DMS 273 (cell line): ENCODE measurements at regions not wholly inside any gene's neighbourhood (a gene's known extent, or its start where the extent isn't known, plus 50 kb on each side); places are given as distances from the start of the nearest gene placed in this dataset.
A peak's percentile ranks its signal among the peaks of the same experiment; 100 is the strongest.

ENCODE experiments used
- DNase-seq: peaks from one replicate; lab custom pipeline; 2025; ENCODE audit not compliant: unreplicated experiment; lab: John Stamatoyannopoulos, UW

- DNase-seq, result no peak
These were observed 85.9 kb upstream of the LIFR start for GRCh38 chr5:38642189-38642911.

DNA sequence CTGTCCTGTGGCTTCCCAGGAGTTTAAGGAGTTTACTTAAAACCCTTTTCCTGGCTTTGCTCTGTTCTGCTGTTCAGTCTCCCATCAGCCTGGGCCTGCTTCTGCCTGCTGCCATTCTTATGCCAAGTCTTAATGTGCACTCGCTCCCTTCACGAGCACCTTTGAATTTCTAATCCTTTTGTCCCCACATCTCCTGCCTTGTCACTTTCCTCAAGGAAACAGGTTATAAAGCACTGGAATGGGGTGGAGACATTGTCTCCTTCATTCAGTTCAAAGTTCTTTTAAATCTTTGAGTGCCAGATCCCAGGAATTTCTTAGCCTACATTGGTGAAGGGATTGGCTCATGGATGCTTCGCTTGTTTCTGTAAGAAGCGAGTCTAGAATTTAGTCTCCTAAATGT is 87.2 kb upstream of the LIFR start:
- no peak for DNase-seq

- DNase-seq, result no peak
These were observed 89.1 kb upstream of the LIFR start for GRCh38 chr5:38645508-38645907.

DNA sequence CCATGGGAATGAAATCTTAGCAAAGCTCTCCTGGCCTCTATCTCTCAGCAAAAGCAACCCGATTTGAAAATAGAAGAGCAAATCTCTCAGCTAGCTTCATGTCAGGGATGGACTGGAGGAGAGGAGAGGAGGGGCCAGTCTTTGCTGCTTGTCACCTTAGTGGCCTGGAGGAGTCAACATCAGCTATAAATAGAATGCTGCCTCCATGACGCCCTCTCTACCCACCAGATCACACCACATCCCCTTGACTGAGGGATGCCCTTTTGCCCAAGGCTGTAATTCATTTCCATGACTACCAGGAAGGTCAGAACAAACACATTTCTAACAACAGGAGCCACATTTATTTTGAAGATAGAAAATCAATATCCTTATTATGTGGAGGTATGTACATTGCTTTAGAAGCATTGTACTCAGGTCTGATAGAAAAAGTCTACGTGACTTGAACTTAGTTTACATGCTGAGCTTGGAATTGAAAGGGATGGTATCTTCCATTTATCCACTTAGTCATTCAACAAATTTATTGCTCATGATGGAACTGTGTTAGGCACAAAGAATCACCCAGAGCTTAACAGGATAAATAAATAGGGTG is 92.4 kb upstream of the LIFR start:
- DNase-seq, result no peak

- DNase-seq, result no peak
These were observed 94.1 kb upstream of the LIFR start for GRCh38 chr5:38650540-38650939.

DNA sequence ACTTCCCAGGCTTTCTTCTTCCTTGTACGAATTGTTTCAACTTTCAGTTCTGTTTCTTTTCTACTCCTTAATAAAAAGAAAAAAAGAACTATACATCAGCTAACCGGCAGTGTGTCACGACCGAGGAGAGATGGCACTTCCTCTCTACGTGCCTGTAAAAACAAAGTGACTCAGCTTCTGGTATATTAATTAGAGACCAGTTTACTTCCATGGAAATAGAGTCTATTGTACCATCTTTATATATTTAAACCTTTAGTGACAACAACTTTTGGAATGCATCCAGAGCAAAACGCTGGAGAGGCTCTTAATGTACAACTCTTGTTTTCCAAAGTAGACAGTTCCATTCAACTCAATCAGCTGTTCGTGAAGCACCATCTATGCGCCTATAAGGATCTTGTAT is 94.5 kb upstream of the LIFR start:
- DNase-seq, result no peak

- no peak for DNase-seq
These were observed 95.4 kb upstream of the LIFR start for GRCh38 chr5:38651806-38652205.

DNA sequence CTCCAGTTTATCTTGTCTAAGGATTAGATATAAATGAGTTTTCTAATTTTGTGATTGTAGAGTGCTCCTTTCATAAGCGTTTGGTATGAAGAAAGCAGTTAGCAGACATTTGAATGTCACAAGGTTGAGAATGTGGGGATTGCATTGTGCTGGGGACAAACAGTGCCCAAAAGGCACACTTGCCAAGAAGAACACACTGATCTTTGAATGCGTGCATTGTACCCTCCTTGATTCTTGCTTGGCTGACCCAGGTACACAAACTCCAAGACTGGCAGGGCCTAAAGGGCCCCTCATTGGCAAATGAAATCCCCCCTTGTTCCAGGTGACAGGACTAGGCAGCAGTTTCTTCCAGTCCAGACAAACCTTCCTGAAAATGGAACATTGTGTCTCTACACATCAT is 96.9 kb upstream of the LIFR start:
- DNase-seq, result no peak

DNA sequence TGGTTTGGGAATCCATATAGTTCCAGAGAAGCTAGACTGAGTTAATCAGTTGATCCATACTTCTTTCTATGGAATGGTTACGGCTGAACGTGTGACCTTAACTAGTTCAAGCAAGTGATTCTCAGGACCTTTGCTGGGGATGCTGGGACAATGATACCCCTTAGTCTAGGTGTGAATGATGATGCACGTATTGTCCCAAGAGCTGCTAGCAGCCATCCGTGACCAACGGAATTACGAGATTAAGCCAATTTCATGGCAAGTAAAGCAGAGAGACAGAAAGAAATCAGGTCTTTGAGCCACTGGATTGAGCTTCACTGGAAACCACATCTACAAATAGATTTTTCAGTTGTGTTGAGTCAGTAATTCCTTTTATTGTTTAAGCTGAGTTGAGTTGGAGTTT is 99.2 kb upstream of the LIFR start:
- DNase-seq, result no peak

GRCh38 chr5:38656568-38656967 is 100.1 kb upstream of the LIFR start:
- no peak for DNase-seq

- no peak for DNase-seq
These were observed 100.6 kb upstream of the LIFR start for GRCh38 chr5:38657020-38657419.

GRCh38 chr5:38660194-38660668 is 103.8 kb upstream of the LIFR start:
- DNase-seq, result peak; percentile 20

GRCh38 chr5:38662090-38662489 is 105.6 kb upstream of the LIFR start:
- no peak for DNase-seq

DNA sequence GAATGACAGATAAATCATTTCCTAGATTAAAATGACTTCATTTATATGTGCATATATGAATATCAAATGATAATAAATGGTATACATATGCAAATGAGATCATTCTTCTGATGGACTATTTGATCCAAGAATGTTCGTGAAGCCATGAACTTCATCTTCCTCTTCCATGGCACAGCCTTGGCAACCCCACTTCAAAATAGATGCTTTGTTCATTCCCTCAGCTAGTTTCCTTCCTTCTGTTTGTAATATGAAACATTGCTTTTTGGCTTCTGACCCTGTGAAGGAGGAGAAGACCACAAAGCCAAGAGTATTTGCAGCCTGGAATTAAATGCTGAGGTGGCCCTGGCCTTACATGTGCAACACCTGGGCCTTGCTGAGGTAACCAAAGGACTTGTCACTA is 106.8 kb upstream of the LIFR start:
- no peak for DNase-seq

DNA sequence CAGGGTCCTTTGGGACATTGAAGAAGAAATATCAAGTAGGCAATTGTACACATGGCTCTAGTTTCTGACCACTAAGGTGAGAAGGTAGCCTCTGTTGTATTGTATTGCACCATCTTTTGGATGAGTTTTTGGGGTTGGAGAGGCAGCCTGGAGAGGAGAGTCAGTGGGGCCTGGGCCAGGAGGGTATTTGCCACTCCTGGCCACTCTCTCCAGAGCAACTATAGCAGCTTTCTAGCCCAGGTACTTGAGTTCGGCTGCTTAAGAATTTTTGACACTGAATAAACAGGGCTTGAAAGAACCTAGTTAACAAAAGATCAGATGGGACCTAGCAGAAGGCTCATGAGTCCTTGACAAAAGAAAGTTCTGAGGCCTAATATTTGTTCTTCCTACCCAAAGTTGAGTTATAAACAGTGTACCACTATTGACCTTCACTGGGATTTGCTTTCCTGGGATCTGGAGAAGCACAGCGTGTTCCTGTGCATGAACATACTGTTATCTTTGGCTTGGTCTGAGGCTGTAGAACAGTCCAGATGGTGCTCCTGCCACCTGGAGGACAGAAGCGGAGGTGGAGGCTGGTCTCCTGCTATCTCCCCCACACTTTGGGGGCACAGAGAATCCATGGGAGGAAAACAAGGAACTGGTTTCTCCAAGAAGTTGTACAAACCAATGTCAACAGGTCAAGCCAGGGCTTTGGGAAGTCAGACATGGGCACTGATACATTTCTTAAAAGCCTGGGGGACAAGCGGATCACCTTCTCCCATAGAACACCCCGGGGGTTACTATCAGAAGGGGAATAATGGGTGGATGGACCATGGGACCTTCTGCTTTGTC is 110.4 kb upstream of the LIFR start:
- DNase-seq, result peak; percentile 69

- no peak for DNase-seq
These were observed 111.0 kb upstream of the LIFR start for GRCh38 chr5:38667499-38667776.

- no peak for DNase-seq
These were observed 113.0 kb upstream of the LIFR start for GRCh38 chr5:38669361-38669880.

GRCh38 chr5:38670066-38670465 is 113.6 kb upstream of the LIFR start:
- no peak for DNase-seq

- no peak for DNase-seq
These were observed 114.4 kb upstream of the LIFR start for GRCh38 chr5:38670878-38671277.

DNA sequence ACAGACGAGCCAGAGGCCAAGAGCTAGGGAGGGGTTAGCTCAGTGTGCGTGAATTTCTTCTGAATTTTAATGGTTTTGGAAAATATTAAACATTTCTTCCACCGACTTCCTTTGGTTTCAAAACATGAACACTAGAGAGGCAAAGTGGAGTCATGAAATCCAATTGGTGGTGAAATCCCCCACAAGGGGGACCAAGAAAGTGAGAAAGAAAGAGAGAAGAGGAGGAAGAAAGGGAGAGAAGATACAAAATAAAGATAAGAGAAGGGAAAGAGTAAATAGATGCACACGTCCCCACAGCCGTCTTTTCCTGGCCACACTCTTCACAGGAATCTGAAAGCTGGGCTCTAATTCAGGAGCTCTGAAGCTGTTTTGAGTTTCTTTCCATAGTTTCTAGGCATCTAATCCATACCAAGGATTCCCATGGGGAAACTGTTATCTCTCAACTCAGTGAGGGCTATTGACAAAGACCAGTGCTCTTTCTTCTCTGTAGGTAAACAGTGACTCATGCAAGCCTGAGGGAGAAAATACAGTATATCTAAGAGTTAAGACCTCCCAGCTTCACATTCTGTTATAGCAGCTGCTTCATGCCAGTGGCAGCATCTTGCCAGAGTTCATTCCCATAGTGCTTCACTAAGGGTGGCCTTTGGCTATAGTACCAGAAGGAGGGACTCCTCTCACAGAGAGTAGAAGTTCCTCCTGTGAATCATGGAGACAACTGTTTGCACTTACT is 115.8 kb upstream of the LIFR start:
- no peak for DNase-seq

DNA sequence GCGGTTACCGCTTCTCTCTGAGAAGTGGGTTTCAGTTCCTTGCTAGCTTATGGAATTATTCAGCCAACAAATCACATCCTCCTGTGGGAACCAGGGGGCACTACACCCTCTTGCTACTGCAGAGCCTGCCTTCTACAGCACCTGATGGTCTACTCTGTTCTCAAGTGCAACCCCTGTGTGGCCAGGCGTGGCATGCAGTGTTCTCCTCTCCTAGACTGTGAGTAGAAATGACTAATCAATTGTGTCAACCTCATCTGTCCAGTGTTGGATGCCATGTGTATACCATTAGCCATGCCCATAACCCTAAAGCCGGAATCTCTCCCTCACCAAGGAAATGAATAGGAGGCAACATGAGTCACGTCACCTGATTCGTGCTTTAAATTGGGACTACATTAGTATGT is 117.2 kb upstream of the LIFR start:
- peak; percentile 5 for DNase-seq
